H1 (cell line): ENCODE measurements at regions not wholly inside any gene's neighbourhood (a gene's known extent, or its start where the extent isn't known, plus 50 kb on each side); places are given as distances from the start of the nearest gene placed in this dataset.

ENCODE experiments used
- CTCF ChIA-PET: fragments of 300-600 bp; sonication (Branson Sonifier 250); formaldehyde crosslinking; loops from one replicate; lab custom pipeline; 2021; ENCODE audit not compliant: partially characterized antibody; lab: Charles Lee
- POLR2A ChIA-PET: fragments of 300-600 bp; sonication (Branson Sonifier 250); formaldehyde crosslinking; loops from one replicate; lab custom pipeline; 2021; ENCODE audit warnings: inconsistent platforms; ENCODE audit not compliant: partially characterized antibody; lab: Charles Lee
- DNase-seq, 2 experiments: peaks; one replicate each; pipeline versions ENCODE4 v3.0.0 to v3.0.0-alpha.2; 2010 to 2022; ENCODE audit warnings: low spot score in 2 of 2, low read depth in 1 of 2, mixed read lengths in 1 of 2
- FAIRE-seq: peaks from 2 replicates; lab custom pipeline; 2011; peaks lifted over from hg19 to GRCh38; lab: Jason Lieb, UNC
- H2AFZ ChIP-seq: 2 replicates; pipeline ENCODE4 v1.8.1; 2012; ENCODE audit warnings: low read length, inconsistent platforms
- H2AK5ac ChIP-seq: 2 replicates; pipeline ENCODE4 v1.6.1; 2013; ENCODE audit warnings: low read depth, low read length
- H2BK120ac ChIP-seq: replicated peaks from 2 replicates; pipeline ENCODE3; 2013; ENCODE audit warnings: low read depth, low read length, inconsistent platforms
- H2BK12ac ChIP-seq: 2 replicates; pipeline ENCODE4 v1.6.1; 2013; ENCODE audit warnings: low read depth, low read length
- H2BK15ac ChIP-seq: 2 replicates; pipeline ENCODE4 v1.6.1; 2013; ENCODE audit warnings: low read length
- H2BK20ac ChIP-seq: 2 replicates; pipeline ENCODE4 v1.6.1; 2013; ENCODE audit warnings: low read length
- H2BK5ac ChIP-seq: 2 replicates; pipeline ENCODE4 v1.6.1; 2013; ENCODE audit warnings: low read depth, low read length
- H3K14ac ChIP-seq: 2 replicates; pipeline ENCODE4 v1.6.1; 2013; ENCODE audit warnings: inconsistent platforms; ENCODE audit not compliant: insufficient read length
- H3K18ac ChIP-seq: 2 replicates; pipeline ENCODE4 v1.6.1; 2013; ENCODE audit warnings: low read length; ENCODE audit errors: extremely low read depth
- H3K23ac ChIP-seq: 2 replicates; pipeline ENCODE4 v1.6.1; 2013; ENCODE audit warnings: inconsistent platforms; ENCODE audit not compliant: insufficient read length
- H3K23me2 ChIP-seq: 2 replicates; pipeline ENCODE4 v1.6.1; 2013; ENCODE audit warnings: low read depth, low read length
- H3K27ac ChIP-seq: 2 replicates; pipeline ENCODE4 v1.6.1; 2011; ENCODE audit warnings: low read depth, low read length, inconsistent platforms
- H3K27me3 ChIP-seq, 4 experiments: replicated peaks in 1 of 4; 1 replicate in 1 of 4; 2 replicates in 3 of 4; pipeline versions ENCODE4 v1.6.1 to v1.8.1; 2011 to 2013; ENCODE audit warnings: low read length in 3 of 4, mild to moderate bottlenecking in 3 of 4, inconsistent platforms in 2 of 4, mixed read lengths in 2 of 4, moderate library complexity in 1 of 4; ENCODE audit not compliant: control insufficient read depth in 3 of 4, insufficient read depth in 3 of 4; ENCODE audit errors: extremely low read depth in 1 of 4
- H3K36me3 ChIP-seq, 4 experiments: 2 replicates each; pipeline versions ENCODE4 v1.6.1 to v1.8.1; 2011 to 2013; ENCODE audit warnings: mild to moderate bottlenecking in 4 of 4, low read length in 3 of 4, moderate library complexity in 2 of 4, control low read depth in 1 of 4, inconsistent platforms in 1 of 4; ENCODE audit not compliant: insufficient read depth in 4 of 4, control insufficient read depth in 2 of 4
- H3K4ac ChIP-seq: replicated peaks from 2 replicates; pipeline ENCODE3; 2013; ENCODE audit warnings: low read length, low read depth, mixed read lengths, inconsistent platforms; ENCODE audit not compliant: insufficient read length
- H3K4me1 ChIP-seq, 4 experiments: replicated peaks in 1 of 4; 1 replicate in 1 of 4; 2 replicates in 3 of 4; pipeline versions ENCODE4 v1.6.1 to v1.8.1; 2011 to 2013; ENCODE audit warnings: low read length in 3 of 4, inconsistent platforms in 2 of 4, mixed read lengths in 1 of 4; ENCODE audit not compliant: insufficient read depth in 4 of 4, control insufficient read depth in 3 of 4
- H3K4me2 ChIP-seq, 2 experiments: 2 replicates each; pipeline versions ENCODE4 v1.6.1 to v1.8.1; 2011 to 2013; ENCODE audit warnings: low read depth in 2 of 2, low read length in 2 of 2, control low read depth in 1 of 2, inconsistent platforms in 1 of 2, mild to moderate bottlenecking in 1 of 2; ENCODE audit not compliant: insufficient read depth in 1 of 2
- H3K4me3 ChIP-seq, 4 experiments: fragments of 200-600, 300-600 bp in 1 of 4; sonication (generic), shearing (Covaris generic), sonication (Bioruptor Twin) in 1 of 4; 2 replicates each; pipeline versions ENCODE4 v1.5.1 to v1.8.1; 2011 to 2016; ENCODE audit warnings: low read length in 4 of 4, low read depth in 3 of 4, control low read depth in 2 of 4, inconsistent platforms in 2 of 4, mild to moderate bottlenecking in 2 of 4, mixed read lengths in 1 of 4, moderate library complexity in 1 of 4; ENCODE audit not compliant: insufficient read depth in 2 of 4; ENCODE audit errors: extremely low read depth in 1 of 4
- H3K56ac ChIP-seq: replicated peaks from 2 replicates; pipeline ENCODE3; 2013; ENCODE audit warnings: low read depth, mild to moderate bottlenecking, mixed read lengths, low read length, inconsistent platforms; ENCODE audit not compliant: insufficient read length
- H3K79me1 ChIP-seq: 2 replicates; pipeline ENCODE4 v1.6.1; 2013; ENCODE audit warnings: low read depth, low read length, control low read depth
- H3K79me2 ChIP-seq, 2 experiments: 2 replicates each; pipeline versions ENCODE4 v1.6.1 to v1.8.1; 2012 to 2013; ENCODE audit warnings: low read length in 2 of 2, mild to moderate bottlenecking in 2 of 2, inconsistent platforms in 1 of 2; ENCODE audit not compliant: insufficient read depth in 2 of 2, control insufficient read depth in 1 of 2
- H3K9ac ChIP-seq, 4 experiments: replicated peaks in 1 of 4; 1 replicate in 1 of 4; 2 replicates in 3 of 4; pipeline versions ENCODE4 v1.6.1 to v1.8.1; 2011 to 2013; ENCODE audit warnings: low read depth in 3 of 4, low read length in 3 of 4, control low read depth in 2 of 4, mild to moderate bottlenecking in 2 of 4, moderate library complexity in 2 of 4, inconsistent platforms in 1 of 4; ENCODE audit errors: extremely low read depth in 1 of 4
- H3K9me3 ChIP-seq, 2 experiments: 2 replicates each; pipeline versions ENCODE4 v1.6.1 to v1.8.1; 2012 to 2013; ENCODE audit warnings: mild to moderate bottlenecking in 2 of 2, moderate library complexity in 2 of 2, control low read depth in 1 of 2, inconsistent platforms in 1 of 2, low read depth in 1 of 2, low read length in 1 of 2, mixed read lengths in 1 of 2; ENCODE audit not compliant: insufficient read depth in 2 of 2
- H4K20me1 ChIP-seq, 2 experiments: replicated peaks in 1 of 2; 2 replicates each; pipeline versions ENCODE3 to v1.8.1; 2011 to 2013; ENCODE audit warnings: inconsistent platforms in 2 of 2, low read length in 2 of 2, mild to moderate bottlenecking in 1 of 2; ENCODE audit not compliant: insufficient read depth in 2 of 2, control insufficient read depth in 1 of 2
- H4K5ac ChIP-seq: 2 replicates; pipeline ENCODE4 v1.6.1; 2013; ENCODE audit warnings: low read length, low read depth, mixed read lengths, inconsistent platforms; ENCODE audit not compliant: insufficient read length
- H4K8ac ChIP-seq: 2 replicates; pipeline ENCODE4 v1.8.0; 2013; ENCODE audit warnings: mild to moderate bottlenecking, moderate library complexity, low read length, inconsistent platforms; ENCODE audit not compliant: insufficient read depth; ENCODE audit errors: extremely low read depth
- H4K91ac ChIP-seq: replicated peaks from 2 replicates; pipeline ENCODE3; 2013; ENCODE audit warnings: low read length, mixed read lengths, inconsistent platforms; ENCODE audit not compliant: insufficient read length
- ASH2L ChIP-seq: fragments of 200-600, 300-600 bp; sonication (generic); IDR thresholded peaks from one replicate; pipeline ENCODE4 v1.7.1; 2017; ENCODE audit warnings: low read length
- CEBPB ChIP-seq: IDR thresholded peaks from 2 replicates; pipeline ENCODE4 v1.6.1; 2012; ENCODE audit warnings: low read depth, low read length
- CHD1 ChIP-seq: IDR thresholded peaks from 2 replicates; pipeline ENCODE4 v1.6.1; 2012; ENCODE audit warnings: low read depth, low read length, improper control_type of control experiment
- CHD2 ChIP-seq: IDR thresholded peaks from 2 replicates; pipeline ENCODE4 v1.6.1; 2012; ENCODE audit warnings: low read length, improper control_type of control experiment
- EP300 ChIP-seq, 2 experiments: IDR thresholded peaks; 1 replicate in 1 of 2; 2 replicates in 1 of 2; pipeline ENCODE4 v1.6.1; 2011 to 2012; ENCODE audit warnings: low read depth in 2 of 2, low read length in 2 of 2, mild to moderate bottlenecking in 2 of 2, borderline replicate concordance in 1 of 2, inconsistent platforms in 1 of 2, moderate library complexity in 1 of 2
- FOSL1 ChIP-seq: IDR thresholded peaks from 2 replicates; pipeline ENCODE4 v1.6.1; 2011; ENCODE audit warnings: mild to moderate bottlenecking, low read depth, low read length, moderate library complexity; ENCODE audit not compliant: insufficient read depth
- PHF8 ChIP-seq: fragments of 200-600 bp; sonication (generic); conservative IDR thresholded peaks from 2 replicates; pipeline ENCODE4 v1.7.1; 2012; ENCODE audit warnings: low read depth, mild to moderate bottlenecking, inconsistent platforms, low read length, moderate library complexity
- RAD21 ChIP-seq, 2 experiments: IDR thresholded peaks in 1 of 2; conservative IDR thresholded peaks in 1 of 2; 2 replicates each; pipeline ENCODE4 v1.6.1; 2011; ENCODE audit warnings: low read depth in 2 of 2, low read length in 2 of 2, improper control_type of control experiment in 1 of 2, inconsistent platforms in 1 of 2, mild to moderate bottlenecking in 1 of 2, moderate library complexity in 1 of 2
- RXRA ChIP-seq: IDR thresholded peaks from 2 replicates; pipeline ENCODE4 v1.6.1; 2011; ENCODE audit warnings: low read depth, mild to moderate bottlenecking, low read length, moderate library complexity; ENCODE audit not compliant: insufficient read depth
- TAF7 ChIP-seq: optimal IDR thresholded peaks from 2 replicates; pipeline ENCODE3; 2011; ENCODE audit warnings: low read depth, mild to moderate bottlenecking, inconsistent platforms, low read length, moderate library complexity, borderline replicate concordance
- TCF12 ChIP-seq: IDR thresholded peaks from 2 replicates; pipeline ENCODE4 v1.6.1; 2011; ENCODE audit warnings: low read depth, mild to moderate bottlenecking, low read length
- USF2 ChIP-seq: IDR thresholded peaks from 2 replicates; pipeline ENCODE4 v1.6.1; 2011; ENCODE audit warnings: low read length, improper control_type of control experiment
- YY1 ChIP-seq: IDR thresholded peaks from 2 replicates; pipeline ENCODE4 v1.6.1; 2011; ENCODE audit warnings: low read depth, mild to moderate bottlenecking, low read length
- ZNF274 ChIP-seq: IDR thresholded peaks from 2 replicates; pipeline ENCODE4 v1.7.0; 2012; ENCODE audit warnings: low read length, borderline replicate concordance; ENCODE audit errors: extremely low read depth
- WGBS, 2 experiments: shearing (Covaris generic) in 1 of 2; methylation state at CpG; one replicate each; pipeline versions ENCODE4 v1.1.6 to v1.1.7; 2013 to 2015; ENCODE audit warnings: low lambda C conversion rate in 2 of 2, mixed read lengths in 2 of 2, inconsistent platforms in 1 of 2, low coverage in 1 of 2, missing lambda C conversion rate in 1 of 2; ENCODE audit not compliant: insufficient replicate concordance in 2 of 2, insufficient coverage in 1 of 2, insufficient read length in 1 of 2; ENCODE audit errors: extremely low coverage in 1 of 2, missing lambda C conversion rate in 1 of 2; 5-methylcytosine and 5-hydroxymethylcytosine counted together

GRCh38 chrX:14411326-14411725 is 118.0 kb upstream of the GLRA2 start:
- Histone ChIP-seq H2AK5ac (no peak overlapping the region), H3K9ac (no peak overlapping the region), H4K20me1 (no peaks in the 10 kb centered on the region), H2AFZ (no peak overlapping the region), H2BK12ac (no peak overlapping the region), H3K23ac (no peak overlapping the region), H3K79me1 (no peaks in the 10 kb centered on the region), H3K27ac (no peak overlapping the region), H3K79me2 (no peaks in the 10 kb centered on the region), H3K4ac (no peak overlapping the region), H3K4me1 (no peaks in the 10 kb centered on the region), H3K36me3 (no peaks in the 10 kb centered on the region), H3K9me3 (no peaks in the 10 kb centered on the region), H3K14ac (no peak overlapping the region), H2BK15ac (no peak overlapping the region), H3K56ac (no peak overlapping the region), H3K27me3 (no peaks in the 10 kb centered on the region), H2BK120ac (no peak overlapping the region), H2BK5ac (no peak overlapping the region), H2BK20ac (no peak overlapping the region), H3K23me2 (no peaks in the 10 kb centered on the region), H4K91ac (no peak overlapping the region), H4K5ac (no peak overlapping the region), H3K4me2 (no peak overlapping the region), H3K4me3 (no peak overlapping the region), H3K18ac (no peak overlapping the region), H4K8ac (no peak overlapping the region)
- FAIRE-seq (no peak), DNase-seq (no peak)
- POLR2A ChIA-PET, result no interaction called here
- WGBS, 2 experiments, result 100% methylated on average over 1 of the region's 1 CpG; no CpG with 5 or more reads in 1 of the 2 experiments
- CTCF ChIA-PET, result interaction anchor here (0.6 kb wide), 1 partner anchor 118 kb away, joined by 3 read pairs; no protein-coding TSS in a partner anchor
- TF ChIP-seq USF2 (no peak), RXRA (no peak), EP300 (IDR thresholded peaks at IDR 0.05; ENCODE audit: borderline replicate concordance in 1 of 2, low read depth in 2 of 2, low read length in 2 of 2) (no peak), YY1 (no peak), RAD21 (IDR thresholded peaks at IDR 0.05 in 1 of 2, conservative IDR thresholded peaks at IDR 0.05 in 1 of 2; ENCODE audit: low read depth in 2 of 2, low read length in 2 of 2) (no peak), TCF12 (no peak), TAF7 (no peak), CHD1 (no peak), PHF8 (no peak), ZNF274 (no peak), FOSL1 (no peak), CHD2 (no peak), CEBPB (no peak), ASH2L (no peak)
